SH-SY5Y (cell line): ENCODE measurements at regions not wholly inside any gene's neighbourhood (a gene's known extent, or its start where the extent isn't known, plus 50 kb on each side); places are given as distances from the start of the nearest gene placed in this dataset.

Experiments
- GATA2 ChIP-seq: IDR thresholded peaks from 2 replicates; pipeline ENCODE4 v1.6.1; 2011; ENCODE audit warnings: mild to moderate bottlenecking, low read depth, low read length
- GATA3 ChIP-seq: IDR thresholded peaks from 2 replicates; pipeline ENCODE4 v1.6.1; 2011; ENCODE audit warnings: low read depth, mild to moderate bottlenecking, low read length, moderate library complexity

GRCh38 chr11:119895981-119896380, 167.0 kb upstream of the NECTIN1 start:
- TF ChIP-seq GATA2 (no peak), GATA3 (no peak)

- TF ChIP-seq GATA2, result no peak
- TF ChIP-seq GATA3, result no peak
Observed at GRCh38 chr11:119894916-119895315, 165.9 kb upstream of the NECTIN1 start.

GRCh38 chr11:119892311-119892808, 163.4 kb upstream of the NECTIN1 start:
- no peak for TF ChIP-seq GATA3
- TF ChIP-seq GATA2, result peak; percentile 76

GRCh38 chr11:119891055-119891768, 162.2 kb upstream of the NECTIN1 start:
- peak; percentile 91 for TF ChIP-seq GATA2
- peak; percentile 79 for TF ChIP-seq GATA3

- TF ChIP-seq GATA2, result no peak
- no peak for TF ChIP-seq GATA3
Observed at GRCh38 chr11:119890466-119890865, 161.5 kb upstream of the NECTIN1 start.

GRCh38 chr11:119889728-119890280, 160.8 kb upstream of the NECTIN1 start:
- TF ChIP-seq GATA2 (peak; percentile 76), GATA3 (no peak)

GRCh38 chr11:119889111-119889510, 160.1 kb upstream of the NECTIN1 start:
- no peak for TF ChIP-seq GATA3
- no peak for TF ChIP-seq GATA2

- no peak for TF ChIP-seq GATA2
- TF ChIP-seq GATA3, result no peak
Observed at GRCh38 chr11:119888119-119888518, 159.1 kb upstream of the NECTIN1 start.

- no peak for TF ChIP-seq GATA2
- TF ChIP-seq GATA3, result no peak
Observed at GRCh38 chr11:119886667-119887230, 157.7 kb upstream of the NECTIN1 start.

- TF ChIP-seq GATA3, result no peak
- no peak for TF ChIP-seq GATA2
Observed at GRCh38 chr11:119885861-119886567, 157.0 kb upstream of the NECTIN1 start.

- no peak for TF ChIP-seq GATA2
Observed at GRCh38 chr11:119885067-119885466, 156.1 kb upstream of the NECTIN1 start.

- no peak for TF ChIP-seq GATA2
- TF ChIP-seq GATA3, result no peak
Observed at GRCh38 chr11:119882316-119882715, 153.3 kb upstream of the NECTIN1 start.

GRCh38 chr11:119880873-119881272, 151.9 kb upstream of the NECTIN1 start:
- TF ChIP-seq GATA3 (no peak), GATA2 (no peak)

- TF ChIP-seq GATA3 (no peak), GATA2 (no peak)
Observed at GRCh38 chr11:119880143-119880542, 151.1 kb upstream of the NECTIN1 start.

GRCh38 chr11:119878990-119879389, 150.0 kb upstream of the NECTIN1 start:
- TF ChIP-seq GATA2, result no peak

GRCh38 chr11:119876841-119877240, 147.8 kb upstream of the NECTIN1 start:
- no peak for TF ChIP-seq GATA2
- TF ChIP-seq GATA3, result no peak
